AG04449 (cell line): ENCODE measurements at regions not wholly inside any gene's neighbourhood (a gene's known extent, or its start where the extent isn't known, plus 50 kb on each side); places are given as distances from the start of the nearest gene placed in this dataset.
A peak's percentile ranks its signal among the peaks of the same experiment; 100 is the strongest.

ENCODE experiments used
- CTCF ChIA-PET: fragments of 350-600 bp; formaldehyde crosslinking; extraction: SDS; loops from one replicate; lab custom pipeline; 2021; ENCODE audit warnings: antibody characterized with exemption; lab: Yijun Ruan, JAX
- POLR2A ChIA-PET: fragments of 400-600, 350-600 bp; formaldehyde crosslinking; extraction: SDS; loops from one replicate; lab custom pipeline; 2020; ENCODE audit warnings: antibody characterized with exemption, inconsistent platforms; lab: Yijun Ruan, JAX
- DNase-seq: peaks from one replicate; pipeline ENCODE4 v3.0.0-alpha.2; 2010; ENCODE audit warnings: low read depth, low spot score
- H3K4me3 ChIP-seq: 2 replicates; pipeline ENCODE4 v1.5.1; 2011; ENCODE audit warnings: low read depth, mild to moderate bottlenecking, control low read depth, low read length
- TF ChIP-seq, protein P1 (sequence below): IDR thresholded peaks from one replicate; pipeline ENCODE4 v1.5.1; 2011; ENCODE audit warnings: mild to moderate bottlenecking, moderate library complexity, low read length, control low read depth, inconsistent platforms; ENCODE audit not compliant: insufficient read depth; ENCODE audit errors: missing control alignments

DNA sequence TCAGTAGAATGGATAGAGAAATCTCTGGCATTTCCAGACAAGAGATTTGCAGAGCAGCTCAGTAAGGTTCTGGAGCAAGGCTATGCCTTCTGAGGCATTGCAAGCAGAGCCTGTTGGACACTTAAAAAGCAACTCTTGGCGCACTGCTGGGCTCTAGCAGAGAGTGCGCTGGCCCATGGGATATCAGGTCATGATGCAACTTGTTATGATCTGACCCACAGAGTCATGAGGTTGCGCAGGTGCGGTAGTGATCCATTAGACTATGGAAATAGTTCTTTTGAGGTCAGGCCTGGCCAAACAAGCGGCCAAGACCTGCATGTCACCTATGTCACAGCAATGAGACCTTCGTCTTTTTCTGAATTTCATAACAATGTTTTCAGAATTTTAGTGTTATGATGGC is 168.6 kb downstream of the TMTC3 start:
- CTCF ChIA-PET = no interaction called here
- H3K4me3 ChIP-seq = no peak overlapping the region
- TF ChIP-seq, protein P1, sequence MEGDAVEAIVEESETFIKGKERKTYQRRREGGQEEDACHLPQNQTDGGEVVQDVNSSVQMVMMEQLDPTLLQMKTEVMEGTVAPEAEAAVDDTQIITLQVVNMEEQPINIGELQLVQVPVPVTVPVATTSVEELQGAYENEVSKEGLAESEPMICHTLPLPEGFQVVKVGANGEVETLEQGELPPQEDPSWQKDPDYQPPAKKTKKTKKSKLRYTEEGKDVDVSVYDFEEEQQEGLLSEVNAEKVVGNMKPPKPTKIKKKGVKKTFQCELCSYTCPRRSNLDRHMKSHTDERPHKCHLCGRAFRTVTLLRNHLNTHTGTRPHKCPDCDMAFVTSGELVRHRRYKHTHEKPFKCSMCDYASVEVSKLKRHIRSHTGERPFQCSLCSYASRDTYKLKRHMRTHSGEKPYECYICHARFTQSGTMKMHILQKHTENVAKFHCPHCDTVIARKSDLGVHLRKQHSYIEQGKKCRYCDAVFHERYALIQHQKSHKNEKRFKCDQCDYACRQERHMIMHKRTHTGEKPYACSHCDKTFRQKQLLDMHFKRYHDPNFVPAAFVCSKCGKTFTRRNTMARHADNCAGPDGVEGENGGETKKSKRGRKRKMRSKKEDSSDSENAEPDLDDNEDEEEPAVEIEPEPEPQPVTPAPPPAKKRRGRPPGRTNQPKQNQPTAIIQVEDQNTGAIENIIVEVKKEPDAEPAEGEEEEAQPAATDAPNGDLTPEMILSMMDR = no peak
- DNase-seq = no peak
- POLR2A ChIA-PET = no interaction called here

DNA sequence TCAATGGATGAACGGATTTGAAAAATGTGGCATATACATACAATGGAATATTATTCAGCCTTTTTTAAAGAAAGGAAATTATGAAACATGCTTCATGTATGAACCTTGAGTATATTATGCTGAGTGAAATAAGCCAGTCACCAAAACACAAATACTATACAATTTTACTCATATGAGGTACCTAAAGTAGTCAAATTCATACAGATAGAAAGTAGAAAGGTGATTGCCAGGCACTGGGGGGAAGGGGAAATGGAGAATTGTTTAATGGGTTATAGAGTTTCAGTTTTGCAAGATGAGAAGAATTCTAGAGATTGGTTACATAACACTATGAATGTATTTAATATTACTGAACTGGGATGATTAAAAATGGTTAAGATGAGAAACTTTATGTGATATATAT is 171.4 kb downstream of the TMTC3 start:
- no peak overlapping the region for H3K4me3 ChIP-seq
- TF ChIP-seq, protein P1 = no peak
- POLR2A ChIA-PET = no interaction called here
- no peak for DNase-seq
- CTCF ChIA-PET = no interaction called here

GRCh38 chr12:88314706-88315105 is 172.6 kb downstream of the TMTC3 start:
- no peak for DNase-seq
- TF ChIP-seq, protein P1 = no peak
- POLR2A ChIA-PET = no interaction called here
- no peak overlapping the region for H3K4me3 ChIP-seq
- CTCF ChIA-PET = no interaction called here

GRCh38 chr12:88318726-88319125 is 176.6 kb downstream of the TMTC3 start:
- CTCF ChIA-PET = no interaction called here
- POLR2A ChIA-PET = no interaction called here
- no peak overlapping the region for H3K4me3 ChIP-seq
- no peak for DNase-seq
- TF ChIP-seq, protein P1 = no peak

DNA sequence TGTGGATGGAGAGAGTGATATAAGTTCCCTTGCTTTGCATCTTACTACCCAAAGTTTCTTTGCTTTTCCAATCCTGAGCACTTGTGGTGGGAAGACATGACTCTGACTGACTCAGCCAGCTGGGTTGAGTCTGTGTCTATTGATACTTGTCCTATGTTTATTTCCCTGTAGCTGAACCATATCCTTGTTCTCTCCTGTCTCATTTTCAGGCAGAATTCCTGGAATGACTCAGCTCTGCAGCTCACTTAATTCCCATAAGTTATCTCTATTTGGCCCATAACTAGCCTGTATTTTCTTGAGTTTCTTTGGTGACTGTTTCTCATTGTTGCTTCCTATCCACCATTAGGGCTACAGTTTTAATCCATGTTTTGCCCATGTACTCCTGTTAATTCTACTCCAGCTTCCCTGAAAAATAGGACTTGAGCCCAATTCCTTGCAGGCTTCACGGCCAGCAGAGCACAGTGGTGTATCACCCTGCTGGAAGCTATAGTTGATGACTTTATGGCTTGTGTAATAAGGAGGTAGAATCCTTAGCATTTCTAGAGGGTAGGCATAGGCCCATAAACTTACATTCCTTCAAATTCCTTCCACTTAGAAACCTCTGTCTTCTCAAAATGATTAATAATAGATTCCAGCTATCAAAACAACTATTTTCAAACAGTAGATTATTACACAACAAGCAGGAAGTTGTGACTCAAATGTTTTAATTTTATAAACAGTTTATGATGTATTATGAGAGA is 183.1 kb downstream of the TMTC3 start:
- ChIA-PET CTCF (interaction anchor here (0.8 to 1.4 kb wide), 4 partner anchors 10 to 668 kb away, joined by 3 to 4 read pairs (median 3); no protein-coding TSS in a partner anchor), POLR2A (interaction anchor here (0.7 to 1.7 kb wide), 5 partner anchors 16 to 255 kb away, joined by 3 to 8 read pairs (median 5); partner anchors contain the start of gene KITLG)
- DNase-seq = peak; percentile 82
- TF ChIP-seq, protein P1 = peak; percentile 28
- H3K4me3 ChIP-seq = no peak overlapping the region

DNA sequence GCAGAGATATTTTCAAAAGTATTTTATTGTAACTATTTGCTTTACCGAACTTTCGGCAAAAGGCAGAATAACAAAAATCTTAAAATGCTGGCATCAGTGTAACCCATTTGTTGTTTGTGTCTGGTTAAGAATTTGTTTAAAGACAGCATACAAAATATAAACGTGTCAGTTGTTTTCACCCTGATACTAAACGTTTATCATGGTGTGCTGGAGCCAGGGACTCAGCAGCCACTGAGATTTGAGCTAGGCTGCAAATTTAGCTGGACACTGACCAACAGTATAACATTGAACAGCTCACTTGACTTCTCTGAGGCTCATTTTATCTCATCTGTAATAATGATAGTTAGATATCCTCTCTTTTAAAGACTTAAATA is 183.7 kb downstream of the TMTC3 start:
- no peak for DNase-seq
- ChIA-PET CTCF (interaction anchor here (0.9 to 1.4 kb wide), 3 partner anchors 9 to 668 kb away, joined by 3 to 4 read pairs (median 3); no protein-coding TSS in a partner anchor), POLR2A (interaction anchor here (0.7 to 1.7 kb wide), 4 partner anchors 25 to 254 kb away, joined by 3 to 8 read pairs (median 6); partner anchors contain the start of gene KITLG)
- no peak overlapping the region for H3K4me3 ChIP-seq
- TF ChIP-seq, protein P1 = no peak
